ENCODE measurements at regions not wholly inside any gene's neighbourhood (a gene's known extent, or its start where the extent isn't known, plus 50 kb on each side); places are given as distances from the start of the nearest gene placed in this dataset.

DNA sequence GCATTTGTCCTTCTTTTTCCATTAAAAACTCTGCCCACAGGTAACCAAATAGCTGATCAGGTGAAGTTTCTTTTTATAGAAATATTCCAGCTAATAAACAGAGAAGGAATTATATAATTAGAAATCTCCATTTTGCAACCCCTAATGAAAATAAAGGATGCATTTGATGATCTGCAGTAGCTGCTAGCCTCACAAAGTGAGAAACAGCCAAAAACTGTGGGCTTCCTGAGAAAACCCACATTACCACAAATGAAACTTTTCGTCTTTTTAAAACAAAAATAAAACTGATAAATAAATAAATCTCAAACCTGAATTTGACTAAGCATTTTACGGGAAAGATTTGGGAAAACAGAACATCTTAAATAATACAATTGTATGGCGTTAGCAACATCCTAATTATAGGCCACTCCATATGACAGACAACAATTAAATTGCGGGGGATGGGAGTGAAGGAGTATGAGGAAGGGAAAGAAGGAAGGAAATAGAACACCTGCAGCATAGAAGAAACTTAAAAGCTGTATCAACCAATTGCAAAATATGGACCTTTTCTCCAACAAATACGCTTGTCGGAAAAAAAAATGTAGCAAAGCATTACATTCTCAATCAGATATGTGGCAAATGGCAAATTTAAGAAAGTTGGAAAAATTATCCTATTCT lies 283.0 kb upstream of the ITGA1 start:
- DNase-seq, result no peak

DNA sequence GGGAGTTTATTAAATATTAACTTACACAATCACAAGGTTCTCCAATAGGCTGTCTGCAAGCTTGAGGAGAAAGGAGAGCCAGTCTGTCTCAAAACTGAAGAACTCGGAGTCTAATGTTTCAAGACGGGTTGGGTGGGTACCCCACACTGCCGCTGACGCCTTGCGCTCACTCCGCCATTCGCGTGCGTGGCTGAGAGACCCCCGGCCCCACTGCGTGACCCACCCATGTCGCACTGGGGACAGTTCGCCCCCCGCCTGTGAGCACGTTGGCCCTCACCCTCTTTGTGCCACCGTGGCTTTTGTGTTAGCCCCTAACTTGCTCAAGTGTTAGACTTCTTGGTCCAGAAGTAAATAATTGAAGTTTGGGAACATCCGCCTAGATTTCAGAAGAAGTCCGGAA lies 270.0 kb upstream of the ITGA1 start:
- no peak for DNase-seq

DNA sequence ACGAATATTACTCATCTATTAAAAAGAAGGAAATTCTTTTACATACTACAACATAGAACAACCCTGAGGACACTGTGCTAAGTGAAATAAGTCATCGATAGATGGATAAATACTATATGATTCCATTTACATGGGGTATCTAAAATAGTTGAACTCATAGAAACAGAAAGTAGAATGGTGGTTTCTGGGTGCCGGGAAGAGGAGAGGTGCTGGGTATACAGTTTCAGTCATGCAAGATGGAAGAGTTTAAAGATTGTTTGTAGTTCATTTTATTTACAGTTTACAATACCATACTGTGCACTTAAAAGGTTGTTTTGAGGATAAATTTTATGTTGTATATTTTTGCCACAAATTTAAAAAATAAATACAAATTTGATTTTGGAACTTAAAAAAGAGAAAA lies 267.5 kb upstream of the ITGA1 start:
- DNase-seq, result no peak

DNA sequence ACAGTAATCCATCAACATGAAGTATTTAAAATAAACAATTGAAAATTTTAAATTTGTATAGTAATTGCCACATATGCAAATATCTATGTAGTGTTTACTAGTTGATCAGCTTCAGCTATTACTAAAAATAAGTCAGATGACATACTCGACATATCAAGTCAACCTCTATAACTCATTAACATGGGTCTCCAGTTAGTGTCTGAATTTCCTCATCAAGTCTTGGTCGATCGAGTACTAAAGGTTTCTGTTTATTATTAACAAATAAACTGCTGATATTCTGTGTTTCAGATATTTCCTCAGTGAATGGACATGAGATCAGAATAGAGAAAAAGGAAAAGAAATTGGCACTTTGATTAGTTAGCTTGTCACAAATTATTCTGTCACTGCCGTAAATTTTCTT lies 266.5 kb upstream of the ITGA1 start:
- DNase-seq, result no peak

DNA sequence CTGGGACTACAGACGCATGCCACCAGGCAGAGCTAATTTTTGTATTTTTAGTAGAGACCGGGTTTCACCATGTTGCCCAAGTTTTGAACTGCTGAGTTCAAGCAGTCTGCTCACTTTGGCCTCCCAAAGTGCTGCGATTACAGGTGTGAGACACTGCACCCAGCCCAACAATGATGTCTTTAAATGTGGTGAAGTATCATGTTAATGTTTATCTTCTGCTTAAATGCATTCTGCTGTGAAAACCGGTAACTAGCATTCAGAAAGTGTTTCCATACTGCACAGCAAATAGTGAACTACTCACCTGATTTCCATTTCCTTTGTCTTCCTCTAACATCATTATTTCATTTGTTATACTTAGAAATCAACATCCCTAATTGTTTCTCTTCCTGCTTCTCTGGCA lies 264.0 kb upstream of the ITGA1 start:
- no peak for DNase-seq

DNA sequence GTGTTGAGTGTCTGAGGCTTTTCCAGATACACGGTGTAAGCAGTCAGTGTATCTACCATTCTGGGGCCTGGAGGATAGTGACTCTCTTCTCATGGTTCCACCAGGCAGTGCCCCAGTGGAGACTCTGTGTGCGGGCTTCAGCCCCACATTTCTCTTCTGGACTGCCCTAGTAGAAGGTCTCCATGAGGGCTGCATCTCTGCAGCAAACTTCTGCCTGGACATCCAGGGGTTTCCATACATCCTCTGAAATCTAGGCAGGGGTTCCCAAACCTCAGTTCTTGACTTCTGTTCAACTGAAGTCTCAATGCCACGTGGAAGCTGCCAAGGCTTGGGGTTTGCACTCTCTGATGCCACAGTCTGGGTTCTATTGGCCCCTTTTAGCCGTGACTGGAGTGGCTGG lies 256.6 kb upstream of the ITGA1 start:
- no peak for DNase-seq

DNA sequence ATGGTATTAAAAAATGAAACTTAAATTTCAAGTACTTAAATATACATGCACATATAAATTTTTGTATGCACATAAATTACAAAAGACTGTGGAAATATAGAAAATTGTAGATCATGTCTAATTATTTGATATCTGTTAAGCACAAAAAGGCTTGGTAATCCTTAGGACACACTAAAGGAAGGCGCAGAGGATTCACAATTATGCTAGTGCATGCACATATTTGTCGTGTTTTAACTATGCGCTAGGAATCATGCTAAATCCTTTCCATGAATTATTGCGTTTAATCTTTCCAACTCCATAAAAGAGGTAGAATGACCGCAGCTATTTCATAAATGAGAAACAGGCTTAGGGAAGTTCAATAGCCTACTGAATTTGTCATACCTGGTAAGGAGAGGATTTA lies 244.1 kb upstream of the ITGA1 start:
- no peak for DNase-seq

DNA sequence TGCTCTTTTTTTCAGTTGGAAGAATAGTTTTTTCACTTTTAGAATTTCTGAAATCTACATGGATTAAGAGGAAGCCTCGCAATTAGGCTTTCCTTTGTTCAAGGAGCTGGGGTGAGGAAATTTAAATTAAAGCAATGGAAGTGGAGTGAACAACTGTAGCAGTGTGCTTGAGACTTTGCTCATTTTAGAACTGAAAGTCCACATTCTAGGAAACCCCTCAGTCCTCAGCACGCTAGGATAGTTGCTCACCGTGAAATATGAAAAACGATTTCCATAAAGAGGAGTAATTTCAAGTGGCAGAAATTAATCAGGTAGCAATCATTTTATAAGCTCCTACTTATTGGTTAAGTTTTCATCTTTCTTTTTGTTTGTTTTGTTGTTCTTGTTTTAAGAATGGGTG lies 243.0 kb upstream of the ITGA1 start:
- no peak for DNase-seq

DNA sequence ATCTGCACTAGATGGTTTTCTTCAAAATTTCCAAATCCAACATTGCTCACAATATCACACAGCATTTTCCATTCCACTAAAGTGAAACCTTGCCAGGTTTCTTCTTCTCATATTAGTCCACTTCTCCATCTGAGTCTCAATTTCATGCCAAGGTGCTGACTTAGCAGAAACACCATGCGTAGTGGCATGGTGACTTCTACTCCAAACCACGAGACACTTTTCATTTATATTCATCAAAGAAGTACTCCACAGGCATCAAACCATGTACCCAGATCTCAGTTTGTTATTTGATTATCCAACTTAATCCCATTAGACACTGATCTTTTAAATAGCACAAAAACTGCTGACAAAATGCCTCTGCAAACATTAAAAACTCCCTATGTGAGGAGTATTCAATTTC lies 233.4 kb upstream of the ITGA1 start:
- DNase-seq, result no peak

DNA sequence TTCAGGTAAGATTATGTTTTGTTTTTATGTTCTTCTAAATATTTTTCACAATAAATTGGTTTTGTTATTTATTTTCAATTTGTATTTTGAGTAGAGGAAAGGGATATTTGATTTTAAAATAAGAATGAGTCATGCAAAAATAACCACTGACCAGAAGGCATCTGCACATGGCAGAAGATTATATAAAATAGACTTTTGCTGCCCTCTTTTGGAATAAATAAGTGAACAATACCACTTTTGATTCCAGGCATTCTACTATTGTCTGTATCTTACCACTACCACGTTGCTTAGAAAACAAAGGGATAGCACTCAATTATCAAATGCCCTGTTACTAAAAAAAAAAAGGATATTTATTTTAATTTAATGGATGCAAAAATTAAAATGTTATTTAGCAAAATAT lies 227.3 kb upstream of the ITGA1 start:
- DNase-seq, result no peak

DNA sequence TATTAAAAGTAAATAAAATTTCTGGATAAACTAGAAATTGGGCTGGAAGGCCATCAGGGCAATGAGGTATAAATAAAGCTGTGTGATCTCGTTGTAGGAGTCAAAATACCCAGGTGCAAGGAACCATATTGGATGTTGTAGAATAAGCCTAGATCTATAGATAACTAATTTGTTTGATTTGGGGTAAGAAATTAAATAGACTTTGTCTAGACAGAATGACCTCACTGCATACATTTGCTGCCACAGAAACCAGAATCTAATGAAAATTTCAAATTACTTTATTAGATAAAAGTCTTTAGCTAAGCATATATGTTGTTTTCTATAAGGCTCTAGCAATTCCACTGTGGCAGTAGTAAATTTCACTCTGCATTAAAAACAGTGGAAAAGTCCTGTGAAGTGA lies 225.2 kb upstream of the ITGA1 start:
- DNase-seq, result no peak

DNA sequence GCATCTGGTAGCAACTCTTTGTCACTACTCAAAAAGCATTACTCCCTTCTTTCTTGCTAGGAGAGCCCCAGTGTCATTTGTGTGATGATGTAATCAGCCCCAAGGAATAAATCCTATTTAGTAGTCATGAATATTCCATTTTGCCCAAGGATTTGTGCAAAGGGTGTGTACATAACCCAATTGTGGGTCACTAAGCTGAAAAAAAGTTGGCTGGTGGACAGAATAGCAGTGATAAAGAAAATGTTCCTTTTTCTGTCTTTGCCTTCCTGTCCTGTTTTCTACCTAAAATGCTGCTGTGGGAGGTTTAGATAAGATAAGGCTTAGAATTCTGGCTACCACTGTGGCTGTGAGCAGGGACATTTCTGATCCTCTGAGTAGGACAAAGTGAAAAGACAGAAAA lies 223.1 kb upstream of the ITGA1 start:
- DNase-seq, result no peak

DNA sequence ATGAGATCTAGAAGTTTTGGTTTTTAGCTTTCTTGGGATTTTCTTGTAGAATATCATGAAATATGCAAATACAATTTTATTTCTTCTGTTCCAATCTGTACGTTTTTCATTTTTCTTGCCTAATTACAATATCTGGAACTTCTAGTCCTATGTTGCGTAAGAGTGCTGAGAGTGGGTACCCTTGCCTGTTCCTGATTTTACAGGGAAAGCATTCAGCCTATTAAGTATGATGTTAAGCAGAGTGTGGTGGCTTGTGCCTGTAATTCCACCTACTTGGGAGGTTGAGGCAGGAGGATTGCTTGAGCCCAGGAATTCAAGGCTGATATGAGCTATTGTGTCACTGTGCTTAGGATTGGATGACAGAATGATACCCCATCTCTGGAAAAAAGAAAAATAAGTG lies 210.2 kb upstream of the ITGA1 start:
- DNase-seq, result no peak

DNA sequence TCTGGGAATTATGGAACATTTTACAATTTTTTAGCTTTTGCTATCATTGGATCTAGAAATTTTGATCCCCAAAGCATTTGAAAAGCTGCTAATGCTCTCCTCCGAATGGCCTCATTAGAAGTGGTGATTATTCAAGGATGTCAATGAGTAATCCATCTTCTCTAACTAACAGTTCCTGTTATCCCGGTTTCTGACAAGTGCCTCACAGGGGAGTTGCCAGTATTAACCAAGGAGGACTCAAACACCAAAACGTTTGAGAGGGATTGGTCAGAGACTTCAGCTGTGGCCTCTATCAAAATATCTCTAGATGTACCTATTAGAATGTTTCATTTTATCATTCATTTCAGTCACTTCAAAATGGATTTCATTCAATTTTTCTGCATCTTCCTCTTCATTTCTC lies 208.3 kb upstream of the ITGA1 start:
- DNase-seq, result no peak

DNA sequence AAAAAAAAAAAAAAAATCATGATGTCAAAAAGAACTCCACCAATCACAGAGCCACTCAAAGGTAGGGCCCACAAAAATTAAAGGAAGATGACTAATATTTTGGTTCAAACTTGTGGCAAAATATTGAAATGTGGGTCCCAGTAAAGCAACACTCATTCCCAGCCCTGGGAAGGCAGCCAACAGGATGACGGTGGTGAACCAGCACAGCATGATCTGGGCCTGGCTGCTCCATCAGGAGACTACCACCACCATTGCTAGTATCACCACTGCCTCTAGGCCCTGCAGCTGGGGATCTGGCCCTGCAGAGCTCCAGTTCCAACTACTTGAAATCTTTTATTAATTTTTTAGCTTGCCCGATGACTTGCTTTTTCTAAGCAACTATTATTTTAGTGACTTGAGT lies 206.8 kb upstream of the ITGA1 start:
- no peak for DNase-seq

DNA sequence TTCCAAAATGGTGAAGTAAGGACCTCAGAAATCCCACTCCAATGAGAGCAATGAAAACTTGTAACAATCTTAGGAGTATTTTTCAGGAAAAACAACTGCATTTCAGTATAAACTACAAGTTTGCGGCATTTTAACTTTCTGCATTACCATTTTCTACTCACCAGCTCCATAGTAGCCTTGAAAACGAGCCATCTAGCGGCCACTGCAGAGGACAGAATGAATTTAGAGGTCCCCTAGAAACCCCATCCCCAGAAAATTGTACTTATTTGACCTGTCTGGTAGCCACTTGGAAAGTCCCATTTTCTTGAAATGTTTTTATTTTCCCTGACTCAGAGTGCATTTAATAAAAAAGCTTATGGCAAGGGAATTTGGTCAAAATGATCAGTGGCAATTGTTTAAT lies 205.4 kb upstream of the ITGA1 start:
- DNase-seq, result no peak

DNA sequence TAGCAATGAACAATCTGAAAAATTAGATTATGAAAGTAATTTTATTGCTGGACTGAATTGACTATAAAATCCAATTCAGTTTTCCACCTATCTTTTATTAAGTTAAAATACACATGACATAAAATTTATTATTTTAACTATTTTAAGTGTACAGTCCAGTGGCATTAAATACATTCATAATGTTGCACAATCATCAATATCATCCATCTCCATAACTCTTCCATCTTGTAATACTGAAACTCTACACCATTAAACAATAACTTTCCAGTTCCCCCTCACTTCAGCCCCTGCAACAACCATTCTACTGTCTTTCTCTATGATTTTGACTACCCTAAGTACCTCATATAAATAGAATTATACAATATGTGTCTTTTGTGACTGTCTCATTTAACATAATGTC lies 200.6 kb upstream of the ITGA1 start:
- DNase-seq, result no peak

DNA sequence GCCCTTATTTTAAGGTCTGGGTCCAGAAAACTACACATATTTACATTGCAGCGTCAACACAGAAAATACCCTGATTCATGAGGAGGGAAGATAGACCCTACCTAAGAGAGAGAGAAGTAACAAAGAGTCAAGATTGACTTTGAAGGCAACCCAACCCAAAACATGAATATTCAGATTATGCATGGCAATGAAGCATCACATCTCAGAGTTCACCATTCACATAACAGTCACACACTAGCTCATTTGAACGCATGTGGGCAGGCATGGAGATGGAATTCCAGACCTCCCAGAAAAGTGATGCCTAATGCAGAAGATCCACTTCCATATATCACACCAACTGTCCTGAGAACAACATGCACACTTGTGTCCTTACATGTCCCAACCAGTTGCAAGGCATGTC lies 190.1 kb upstream of the ITGA1 start:
- no peak for DNase-seq

DNA sequence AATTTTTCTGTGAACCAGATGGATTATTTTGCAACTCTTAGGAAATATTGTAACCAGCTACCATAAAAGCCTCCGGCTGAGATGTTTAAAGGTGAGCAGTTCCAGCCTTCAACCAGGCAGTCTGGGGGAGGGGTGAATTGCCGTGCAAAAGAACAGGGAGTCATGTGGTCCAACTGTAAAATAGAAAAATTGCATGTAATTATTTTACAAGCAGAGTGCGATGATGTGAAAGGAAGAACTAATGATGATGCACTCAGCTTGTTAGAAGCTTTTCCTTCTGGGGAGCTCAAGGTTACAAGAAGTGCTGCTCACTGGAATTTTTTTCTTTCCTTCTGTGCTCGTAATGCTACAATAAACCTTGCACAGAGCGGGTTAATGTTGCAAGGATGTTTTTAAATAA lies 188.7 kb upstream of the ITGA1 start:
- DNase-seq, result no peak

DNA sequence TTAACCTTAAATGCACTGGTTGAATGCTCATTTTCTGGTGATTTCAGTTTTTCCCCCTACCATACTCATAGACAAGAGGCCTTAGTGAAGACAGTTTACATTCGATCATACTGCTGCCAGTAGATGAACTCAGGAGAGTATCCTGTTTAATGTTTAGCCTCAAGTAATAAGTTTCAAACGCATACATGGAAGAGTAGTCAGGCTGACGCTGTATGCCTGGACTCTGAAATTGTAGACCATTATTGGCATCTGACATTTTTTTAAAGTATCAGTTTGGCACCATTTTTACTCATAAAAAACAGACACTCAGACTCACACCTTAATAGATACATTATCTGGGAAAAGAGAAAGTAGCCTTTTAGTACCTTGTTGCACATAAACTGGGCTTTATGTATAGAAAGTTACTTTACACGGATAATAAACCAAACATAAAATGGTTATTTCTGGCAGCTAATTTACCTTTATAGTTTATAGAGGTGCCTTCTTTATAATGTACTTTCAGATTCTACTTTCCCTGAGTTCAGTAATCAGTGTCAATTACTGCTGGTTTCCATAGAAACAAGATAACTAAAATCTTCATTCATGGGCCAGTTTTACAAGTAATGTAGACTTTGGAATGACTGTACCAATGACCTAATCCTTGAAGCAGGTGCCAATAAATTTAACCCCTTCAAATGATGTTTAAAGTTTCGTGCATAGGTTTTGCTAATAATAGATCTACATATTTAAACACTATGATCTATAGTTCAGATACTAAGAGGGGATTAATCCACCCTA lies 183.8 kb upstream of the ITGA1 start:
- DNase-seq, result no peak

DNA sequence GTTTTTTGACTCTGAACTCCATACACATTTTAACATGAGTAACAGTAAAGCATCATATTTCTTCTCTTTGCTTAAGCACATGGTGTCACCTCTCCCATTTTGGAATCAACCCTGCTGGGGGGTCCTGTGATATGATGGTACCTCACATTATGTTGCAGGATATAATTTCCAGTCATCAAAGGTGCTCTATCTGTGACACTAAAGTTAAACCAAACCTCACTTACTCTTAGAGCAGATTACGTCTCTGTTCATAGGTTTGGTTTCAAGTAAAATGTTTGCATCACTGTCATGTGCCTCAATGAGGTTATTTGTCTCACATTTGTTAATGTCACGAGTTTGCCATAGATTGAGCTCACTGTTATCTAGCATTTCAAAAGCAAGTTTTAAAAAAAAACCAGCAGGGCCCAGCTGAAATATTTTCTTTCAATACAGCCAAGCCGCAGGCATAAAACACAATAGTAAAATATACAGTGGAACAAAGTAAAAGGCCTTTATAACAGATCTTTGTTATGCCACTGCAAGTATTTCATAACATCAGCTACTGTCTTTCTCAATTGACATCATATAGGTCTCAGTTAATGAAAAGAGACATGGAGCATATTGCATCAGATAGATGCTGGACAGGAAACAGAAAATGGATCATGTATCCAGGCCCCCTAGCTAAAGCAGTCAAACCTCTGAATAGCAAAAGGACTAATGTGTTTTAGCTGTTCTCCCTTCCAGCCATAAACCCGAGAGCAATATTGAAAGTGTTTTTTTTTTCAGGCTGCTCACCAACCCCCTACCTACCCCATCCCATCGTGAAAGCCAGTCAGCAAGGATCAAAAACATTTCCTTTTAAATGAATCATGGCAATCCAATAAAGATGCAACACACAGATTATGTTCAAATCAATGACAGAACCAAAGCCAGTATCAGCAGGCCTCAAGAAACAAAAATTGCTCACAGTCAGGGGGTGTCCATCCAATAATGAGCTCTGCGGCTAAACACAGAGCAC lies 182.1 kb upstream of the ITGA1 start:
- DNase-seq, result no peak

DNA sequence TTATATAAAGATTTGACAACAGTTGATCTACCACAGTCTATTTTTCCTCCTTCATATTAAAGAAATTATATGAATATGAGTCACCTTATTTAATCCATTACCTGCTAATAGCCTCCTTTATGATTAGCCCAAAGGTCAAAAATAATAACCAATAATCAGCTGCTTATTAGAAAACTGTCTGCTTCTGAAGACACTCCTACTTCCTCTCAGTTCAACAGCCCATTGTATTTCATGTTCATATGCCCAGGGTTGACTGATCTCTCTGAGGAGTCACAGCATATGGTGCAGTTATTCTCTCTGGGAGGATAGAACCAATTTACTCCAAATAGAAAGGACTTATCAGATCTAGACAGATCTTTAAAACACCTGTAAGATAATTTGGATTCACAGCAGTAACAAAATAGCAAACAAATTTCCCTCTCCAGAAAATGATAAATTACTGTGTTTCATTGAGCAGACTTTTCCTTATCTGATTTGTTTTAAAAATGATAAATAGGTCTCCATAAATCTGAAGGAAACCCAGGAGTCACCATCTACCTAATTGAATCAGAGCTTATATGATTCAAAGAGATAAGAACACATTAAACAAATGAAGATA lies 180.4 kb upstream of the ITGA1 start:
- no peak for DNase-seq

DNA sequence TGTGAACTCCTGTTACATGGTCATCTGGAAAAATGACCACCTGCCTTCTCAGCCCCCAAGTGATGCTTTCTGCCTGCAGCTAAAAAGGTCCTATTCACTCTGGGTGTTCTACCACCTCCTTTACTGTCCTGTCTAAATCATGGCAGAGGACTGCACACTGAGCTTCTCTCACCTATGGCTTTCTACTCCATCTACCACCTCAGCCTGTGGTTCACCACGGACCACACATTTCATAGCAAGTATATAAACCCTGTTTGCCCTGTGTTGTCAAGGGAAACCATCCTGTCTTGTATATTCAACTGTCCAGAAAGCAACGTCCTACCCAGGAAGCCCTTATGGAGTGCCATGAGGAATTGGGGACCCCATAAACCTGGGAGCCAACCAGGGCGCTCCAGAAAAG lies 167.4 kb upstream of the ITGA1 start:
- DNase-seq, result no peak

All from stimulated activated CD4-positive, alpha-beta T cell treated with anti-CD3 and anti-CD28 coated beads, Interleukin-2, amount 100 ng/mL, for 48 hours (primary cell).